GM21360 (cell line): ENCODE measurements at regions not wholly inside any gene's neighbourhood (a gene's known extent, or its start where the extent isn't known, plus 50 kb on each side); places are given as distances from the start of the nearest gene placed in this dataset.
"Not testable (repeated sequence)": the region's sequence is repeated elsewhere in the genome, so short reads cannot be mapped to it uniquely, and the experiment has no call there.

Experiments used
- ATAC-seq: cut with Tn5 transposase; IDR thresholded peaks from one replicate; pipeline ENCODE4 v1.9.1; 2021; ENCODE audit warnings: mild to moderate bottlenecking, moderate library complexity; ENCODE audit not compliant: unreplicated experiment

DNA sequence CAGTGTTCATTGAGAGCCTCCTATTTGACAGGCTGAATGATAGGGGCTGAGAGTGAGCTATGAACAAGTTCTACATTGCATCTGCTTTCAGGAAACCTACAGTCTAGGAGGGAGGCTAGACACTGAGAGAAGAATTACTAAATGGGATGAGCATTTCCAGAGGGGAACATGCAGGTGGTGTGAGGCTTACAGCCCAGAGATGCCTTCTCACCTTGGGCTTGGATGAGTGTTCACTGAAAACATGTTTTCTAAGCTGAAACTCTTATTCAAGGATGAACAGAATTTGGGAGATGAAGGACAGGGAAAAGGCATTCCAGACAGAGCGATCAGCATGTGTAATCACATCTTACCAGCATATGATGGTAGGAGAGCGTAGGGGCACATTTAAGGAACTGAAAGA lies 177.5 kb upstream of the E2F8 start:
- ATAC-seq = no peak

- ATAC-seq = not testable (repeated sequence)
Measured at GRCh38 chr11:19412070-19412469, 171.3 kb upstream of the E2F8 start.

- peak; percentile 81 for ATAC-seq
Measured at GRCh38 chr11:19410032-19410431, 169.3 kb upstream of the E2F8 start.

GRCh38 chr11:19409307-19409706 lies 168.6 kb upstream of the E2F8 start:
- no peak for ATAC-seq

DNA sequence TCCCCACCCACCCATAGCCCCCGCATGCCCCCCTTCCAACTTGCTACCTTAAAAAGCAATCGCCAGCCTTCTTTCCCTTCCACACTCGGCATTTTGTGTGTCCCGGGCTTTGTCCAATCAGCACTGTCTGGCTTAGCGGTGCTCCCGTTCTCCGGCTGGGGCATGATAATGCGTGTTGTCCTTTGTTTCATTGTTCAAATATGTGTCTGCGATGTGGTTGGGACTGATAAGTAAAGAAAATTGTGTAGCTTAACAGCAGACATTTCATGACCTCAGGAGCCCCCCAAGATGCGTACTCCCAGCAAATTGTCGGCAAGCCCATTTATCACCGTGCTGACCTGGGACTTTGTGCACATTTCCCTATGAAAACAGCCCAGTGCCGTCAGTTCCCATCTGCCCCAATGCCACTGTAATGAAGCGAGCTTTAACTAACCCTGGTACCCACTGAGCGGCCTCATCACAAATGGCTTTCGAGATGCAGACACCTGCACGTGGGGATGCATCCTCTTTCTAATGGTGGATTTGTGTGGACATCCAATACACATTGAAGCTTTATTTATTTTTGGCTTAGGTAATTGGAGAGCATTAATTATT lies 167.0 kb upstream of the E2F8 start:
- ATAC-seq = no peak

DNA sequence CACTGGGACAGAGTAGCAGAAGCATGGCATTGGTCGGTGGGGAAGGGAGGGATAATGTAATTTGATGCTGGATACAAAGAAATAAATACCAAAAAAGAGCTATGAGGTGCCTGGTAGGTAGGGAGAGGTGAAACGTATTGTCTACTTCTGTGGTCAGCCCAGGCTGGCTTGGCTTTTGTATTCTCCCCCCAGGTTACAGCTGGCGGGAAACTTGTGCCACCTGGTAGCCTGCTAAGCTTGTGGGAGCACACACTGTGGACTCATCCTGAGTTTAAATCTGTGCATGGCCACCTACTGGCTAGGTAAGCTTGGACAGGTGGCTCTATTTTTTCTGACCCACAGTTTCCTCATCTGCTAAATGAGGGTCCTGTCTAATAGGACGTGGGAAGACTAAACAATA lies 165.2 kb upstream of the E2F8 start:
- ATAC-seq = no peak

DNA sequence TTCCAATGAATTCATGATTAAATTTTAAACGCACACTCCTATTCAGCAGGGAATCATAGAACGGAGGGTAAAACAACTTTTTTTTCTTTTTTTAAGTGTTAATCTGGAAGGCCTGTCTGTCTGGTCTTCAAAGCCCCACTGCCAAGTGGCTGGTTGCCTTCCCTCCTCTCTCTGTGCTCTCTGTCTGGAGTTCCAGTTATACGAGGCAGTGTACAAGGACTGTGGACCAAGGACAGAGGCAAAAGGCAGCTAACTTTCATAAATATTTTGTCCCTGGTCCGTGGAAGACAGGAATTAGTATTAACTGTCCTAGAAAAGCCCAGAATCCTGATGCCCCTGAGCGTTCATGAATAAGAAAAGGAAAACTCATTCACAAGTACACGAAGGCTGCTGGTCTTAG lies 164.0 kb upstream of the E2F8 start:
- ATAC-seq = no peak

GRCh38 chr11:19403196-19403895 lies 162.6 kb upstream of the E2F8 start:
- no peak for ATAC-seq

- no peak for ATAC-seq
Measured at GRCh38 chr11:19400296-19400695, 159.6 kb upstream of the E2F8 start.

GRCh38 chr11:19398772-19399527 lies 158.2 kb upstream of the E2F8 start:
- no peak for ATAC-seq

DNA sequence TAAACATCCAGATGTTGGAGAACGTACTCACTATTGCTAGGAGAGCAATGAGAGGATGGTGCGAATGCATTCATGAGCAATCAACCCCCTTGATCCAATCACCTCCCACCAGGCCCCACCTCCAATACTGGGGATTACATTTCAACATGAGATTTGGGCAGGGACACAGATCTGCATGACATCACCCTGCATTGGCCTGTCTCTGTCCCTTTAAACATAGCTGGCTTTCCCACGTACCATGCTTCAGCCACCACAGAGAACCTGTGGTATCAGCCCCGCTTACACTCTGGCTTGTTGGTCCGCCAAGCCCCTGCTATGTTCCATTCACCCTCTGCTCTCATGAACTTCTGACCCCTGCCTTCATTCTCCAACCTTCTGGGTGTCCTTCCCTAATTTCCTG lies 157.5 kb upstream of the E2F8 start:
- no peak for ATAC-seq

GRCh38 chr11:19395050-19395449 lies 154.3 kb upstream of the E2F8 start:
- peak; percentile 4 for ATAC-seq

DNA sequence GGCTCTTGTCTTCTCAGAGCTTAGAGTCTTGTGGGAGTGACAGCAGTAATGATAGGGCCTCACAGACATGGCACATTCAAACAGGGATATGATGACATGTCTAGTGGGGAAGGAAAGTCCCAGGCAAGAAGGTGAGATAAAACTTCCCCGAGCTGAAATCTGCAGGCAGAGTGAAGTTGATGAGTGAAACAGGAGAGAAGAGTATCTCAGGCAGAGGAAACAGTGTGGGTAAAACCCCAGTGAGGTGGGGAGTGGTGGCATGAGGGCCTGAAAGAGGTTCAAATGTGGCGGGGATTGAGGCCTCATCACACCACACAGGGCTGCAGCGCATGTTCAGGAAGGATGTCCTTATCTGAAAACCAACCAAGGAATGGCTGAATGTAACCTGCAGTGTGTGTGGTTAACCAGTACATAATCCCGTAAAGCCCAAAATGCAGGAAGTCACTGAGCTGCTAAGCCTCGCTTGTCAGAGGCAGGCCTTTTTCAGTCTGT lies 153.8 kb upstream of the E2F8 start:
- ATAC-seq = peak; percentile 63

DNA sequence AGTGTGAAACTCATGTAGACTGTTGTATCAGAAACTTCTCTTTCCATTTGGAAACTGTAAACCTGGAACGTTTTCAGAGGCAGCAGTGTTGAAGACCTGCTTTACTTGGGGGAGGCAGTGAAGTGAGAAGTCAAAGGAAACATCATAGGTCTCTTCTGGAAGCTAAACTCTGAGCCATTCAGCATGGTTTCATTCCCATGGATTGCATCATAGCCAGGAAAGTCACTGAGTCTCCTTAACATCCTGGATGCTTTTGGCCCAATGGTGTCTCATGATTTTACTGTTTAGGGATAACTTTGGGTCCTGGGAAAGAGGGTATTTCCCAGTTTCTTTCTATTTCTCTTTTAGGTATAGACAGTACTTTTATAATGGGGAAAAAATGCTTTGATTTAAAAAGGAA lies 153.2 kb upstream of the E2F8 start:
- no peak for ATAC-seq

- no peak for ATAC-seq
Measured at GRCh38 chr11:19392847-19393518, 152.2 kb upstream of the E2F8 start.

GRCh38 chr11:19392321-19392720 lies 151.6 kb upstream of the E2F8 start:
- no peak for ATAC-seq

- ATAC-seq = no peak
Measured at GRCh38 chr11:19391652-19392051, 150.9 kb upstream of the E2F8 start.

- ATAC-seq = no peak
Measured at GRCh38 chr11:19391026-19391425, 150.3 kb upstream of the E2F8 start.

GRCh38 chr11:19389787-19390303 lies 149.1 kb upstream of the E2F8 start:
- no peak for ATAC-seq

DNA sequence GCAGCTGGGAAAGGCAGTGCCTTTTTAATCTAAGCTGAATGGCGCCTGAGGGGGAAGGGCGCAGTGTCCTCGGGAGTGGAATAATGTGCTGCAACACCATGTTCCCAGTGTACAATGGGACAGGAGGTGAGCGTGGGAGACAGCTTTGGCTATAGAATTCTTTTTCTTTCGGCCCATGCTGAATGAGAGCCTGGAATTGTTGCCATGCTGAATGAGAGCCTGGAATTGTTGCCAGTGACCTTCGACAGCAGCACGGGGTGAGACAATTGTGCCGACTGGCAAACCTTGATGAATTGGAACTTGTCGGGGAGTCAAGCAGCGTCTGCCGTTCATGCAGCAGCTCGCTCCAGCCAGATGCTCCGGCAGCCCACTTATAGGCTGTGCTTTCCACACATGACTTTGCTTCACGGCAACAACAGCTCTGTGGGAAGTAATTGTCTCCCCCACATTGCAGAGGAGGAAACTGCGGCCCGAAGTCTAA lies 141.4 kb upstream of the E2F8 start:
- ATAC-seq = no peak

GRCh38 chr11:19380375-19380774 lies 139.6 kb upstream of the E2F8 start:
- ATAC-seq = no peak
